Activated naive CD8-positive, alpha-beta T cell treated with anti-CD3 and anti-CD28 coated beads for 36 hours (primary cell): ENCODE measurements at regions not wholly inside any gene's neighbourhood (a gene's known extent, or its start where the extent isn't known, plus 50 kb on each side); places are given as distances from the start of the nearest gene placed in this dataset.

ENCODE experiments used
- DNase-seq: peaks from one replicate; pipeline ENCODE4 v3.0.0; 2021
- H3K27ac Mint-ChIP-seq: one replicate; pipeline ENCODE4 v1.8.0; 2022; ENCODE audit warnings: mild to moderate bottlenecking, moderate library complexity, mixed read lengths
- H3K27me3 Mint-ChIP-seq: one replicate; pipeline ENCODE4 v1.8.0; 2022; ENCODE audit warnings: mild to moderate bottlenecking, mixed read lengths
- H3K36me3 Mint-ChIP-seq: one replicate; pipeline ENCODE4 v1.8.0; 2021; ENCODE audit warnings: mild to moderate bottlenecking, mixed read lengths
- H3K4me1 Mint-ChIP-seq: one replicate; pipeline ENCODE4 v1.8.0; 2021; ENCODE audit warnings: mixed read lengths
- H3K4me3 Mint-ChIP-seq: one replicate; pipeline ENCODE4 v1.8.0; 2022; ENCODE audit warnings: mild to moderate bottlenecking, moderate library complexity, mixed read lengths
- H3K9me3 Mint-ChIP-seq: one replicate; pipeline ENCODE4 v1.8.0; 2022; ENCODE audit warnings: mixed read lengths

DNA sequence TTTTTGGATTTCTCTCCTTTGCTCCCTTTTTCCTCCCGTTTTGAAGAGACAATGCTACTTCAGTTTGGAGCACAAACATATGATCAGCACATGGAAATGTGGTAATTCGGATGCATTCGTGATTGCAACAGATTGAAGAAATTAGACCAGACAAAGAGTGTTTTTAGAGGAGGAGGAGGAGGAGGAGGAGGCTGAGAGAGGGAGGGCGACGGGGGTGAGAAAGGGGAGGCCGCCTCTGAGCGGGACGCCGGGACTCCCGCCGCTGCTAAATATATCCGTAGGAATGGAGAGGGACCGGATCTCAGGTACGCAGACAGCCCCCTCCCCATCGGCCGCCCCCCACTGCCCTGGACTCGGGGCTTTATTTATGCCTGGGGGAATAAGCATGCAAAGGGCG is 179.3 kb downstream of the SEC14L1 start:
- no peak for DNase-seq
- H3K27me3 Mint-ChIP-seq, result no peaks in the 10 kb centered on the region
- H3K36me3 Mint-ChIP-seq, result peaks cover 3% of the 10 kb centered on the region
- peak overlapping the region; percentile 82 for H3K4me3 Mint-ChIP-seq
- H3K27ac Mint-ChIP-seq, result no peak overlapping the region
- peaks cover 36% of the 10 kb centered on the region for H3K4me1 Mint-ChIP-seq
- peaks cover 4% of the 10 kb centered on the region for H3K9me3 Mint-ChIP-seq

DNA sequence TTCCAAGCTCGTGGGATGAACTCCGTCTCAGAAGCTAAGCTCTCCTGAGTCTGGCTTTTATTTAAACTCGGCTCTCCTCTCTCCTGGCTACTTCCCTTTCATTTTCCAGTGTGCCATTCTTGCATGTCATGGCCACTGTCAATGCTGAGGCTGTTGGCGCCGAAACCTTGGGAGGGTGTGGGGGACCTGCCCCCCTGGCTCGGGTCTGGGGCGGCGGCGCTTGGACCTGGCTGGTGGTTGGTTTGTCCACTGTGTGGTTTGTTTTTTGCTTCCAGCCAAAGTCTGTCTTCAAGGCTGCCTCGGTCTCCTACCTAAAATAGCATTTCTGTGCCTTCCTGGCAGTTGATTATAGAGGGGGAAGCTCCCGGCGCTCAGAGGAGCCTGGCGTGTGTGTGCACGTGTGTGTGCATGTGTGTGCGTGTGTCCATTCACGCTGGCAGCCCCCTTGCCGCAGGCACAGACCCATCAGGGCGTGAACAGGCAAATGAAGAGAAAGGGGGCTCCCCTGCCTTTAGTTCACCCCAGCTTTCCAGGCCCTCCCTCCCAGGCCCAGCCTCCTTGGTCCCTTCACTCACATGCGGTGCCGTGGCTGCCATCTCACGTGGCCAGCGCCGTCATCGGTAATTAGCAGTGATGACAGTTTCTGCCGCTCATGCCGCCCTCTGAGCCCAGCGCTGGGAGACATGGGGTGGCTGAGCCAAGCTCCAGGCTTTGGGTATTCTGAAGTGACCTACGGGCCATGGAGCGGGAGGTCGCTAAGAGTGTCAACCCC is 179.9 kb downstream of the SEC14L1 start:
- Mint-ChIP-seq H3K9me3 (peaks cover 4% of the 10 kb centered on the region), H3K27ac (no peak overlapping the region), H3K4me1 (peaks cover 39% of the 10 kb centered on the region), H3K4me3 (peak overlapping the region; percentile 82), H3K36me3 (peaks cover 3% of the 10 kb centered on the region), H3K27me3 (no peaks in the 10 kb centered on the region)
- no peak for DNase-seq

DNA sequence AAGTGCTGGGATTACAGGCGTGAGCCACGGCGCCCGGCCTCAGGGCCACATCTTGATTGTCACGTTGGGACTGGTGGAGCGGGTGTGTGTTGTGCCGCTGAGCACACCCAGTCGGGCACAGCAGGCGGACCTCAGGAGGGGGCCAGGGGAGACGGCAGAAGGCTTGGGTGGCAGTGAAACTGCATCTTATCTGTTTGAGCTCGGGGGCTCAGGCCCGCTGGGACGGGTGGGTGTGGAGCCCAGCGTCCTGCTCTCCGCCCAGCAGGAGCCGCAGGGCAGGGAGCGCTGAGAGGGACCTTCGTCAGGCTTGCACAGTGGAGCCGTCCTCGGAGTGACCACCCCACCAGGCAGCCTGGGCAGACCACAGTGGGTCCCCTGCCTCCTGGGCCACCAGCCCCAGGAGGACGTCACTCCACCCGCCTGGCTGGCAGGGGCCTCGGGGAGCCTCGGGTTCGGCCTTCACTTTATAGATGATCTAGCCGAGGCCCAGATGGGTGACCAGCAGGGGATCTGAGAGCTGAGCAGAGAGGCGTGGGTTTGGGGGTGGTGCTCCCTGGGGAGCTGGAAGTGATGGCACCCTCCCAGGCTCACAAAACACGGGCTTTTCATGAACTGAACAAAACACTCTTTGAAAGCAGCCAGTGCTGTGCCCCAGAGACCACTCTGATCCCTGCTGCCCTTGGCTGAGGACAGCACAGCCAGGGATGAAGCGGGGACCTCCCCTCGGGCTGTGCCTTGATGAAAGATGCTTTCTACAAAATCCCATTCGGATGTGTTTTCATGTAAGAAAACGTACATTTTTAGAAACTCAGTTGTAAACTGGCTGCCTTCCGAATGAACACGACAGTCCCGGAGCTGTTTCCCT is 181.1 kb downstream of the SEC14L1 start:
- Mint-ChIP-seq H3K36me3 (peaks cover 3% of the 10 kb centered on the region), H3K9me3 (peaks cover 4% of the 10 kb centered on the region), H3K4me3 (no peak overlapping the region), H3K4me1 (peaks cover 49% of the 10 kb centered on the region), H3K27me3 (no peaks in the 10 kb centered on the region), H3K27ac (no peak overlapping the region)
- DNase-seq, result no peak

DNA sequence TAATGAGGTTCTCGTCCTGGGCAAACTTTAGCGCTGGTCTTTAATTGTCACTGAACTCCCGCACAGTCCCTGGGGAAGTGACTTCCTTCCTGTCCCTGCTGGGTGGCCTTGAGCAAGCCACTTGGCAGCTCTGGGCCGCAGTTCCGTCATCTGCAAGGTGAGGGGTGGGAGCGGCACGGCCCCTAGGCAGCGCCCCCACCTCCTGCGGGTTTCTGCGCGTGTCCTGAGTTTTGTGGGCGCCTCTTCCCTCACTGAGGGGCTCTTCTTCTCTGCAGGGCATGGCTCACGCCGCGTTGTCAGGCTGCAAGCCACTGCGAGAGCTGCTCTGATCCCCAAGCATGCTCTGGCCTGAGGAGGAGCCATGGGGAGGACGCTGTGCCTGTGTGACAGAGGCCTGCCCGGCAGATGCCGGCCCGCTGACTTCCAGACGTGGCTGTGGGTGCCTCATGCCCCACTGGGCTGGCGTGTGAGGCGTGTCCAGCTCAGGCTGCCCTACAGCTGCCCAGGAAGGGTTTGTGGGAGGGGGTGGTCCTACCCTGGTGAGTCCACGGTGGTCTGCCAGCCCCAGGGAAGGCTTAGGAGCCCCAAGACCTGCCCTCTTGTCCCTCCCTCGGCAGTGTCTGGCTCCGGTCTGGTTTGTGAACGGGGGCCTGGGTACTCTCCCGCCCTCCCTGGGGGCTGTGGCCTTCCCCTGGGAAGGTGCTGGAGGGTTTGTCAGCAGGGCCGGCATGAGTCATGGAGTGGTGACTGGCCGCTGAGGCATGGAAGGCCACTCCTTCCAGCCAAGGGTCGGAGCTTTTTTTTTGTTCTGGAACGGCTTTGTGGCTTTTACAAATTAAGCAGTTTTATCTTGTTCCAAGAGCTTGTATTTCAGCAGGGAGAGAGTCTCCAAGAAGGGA is 182.0 kb downstream of the SEC14L1 start:
- no peak for DNase-seq

DNA sequence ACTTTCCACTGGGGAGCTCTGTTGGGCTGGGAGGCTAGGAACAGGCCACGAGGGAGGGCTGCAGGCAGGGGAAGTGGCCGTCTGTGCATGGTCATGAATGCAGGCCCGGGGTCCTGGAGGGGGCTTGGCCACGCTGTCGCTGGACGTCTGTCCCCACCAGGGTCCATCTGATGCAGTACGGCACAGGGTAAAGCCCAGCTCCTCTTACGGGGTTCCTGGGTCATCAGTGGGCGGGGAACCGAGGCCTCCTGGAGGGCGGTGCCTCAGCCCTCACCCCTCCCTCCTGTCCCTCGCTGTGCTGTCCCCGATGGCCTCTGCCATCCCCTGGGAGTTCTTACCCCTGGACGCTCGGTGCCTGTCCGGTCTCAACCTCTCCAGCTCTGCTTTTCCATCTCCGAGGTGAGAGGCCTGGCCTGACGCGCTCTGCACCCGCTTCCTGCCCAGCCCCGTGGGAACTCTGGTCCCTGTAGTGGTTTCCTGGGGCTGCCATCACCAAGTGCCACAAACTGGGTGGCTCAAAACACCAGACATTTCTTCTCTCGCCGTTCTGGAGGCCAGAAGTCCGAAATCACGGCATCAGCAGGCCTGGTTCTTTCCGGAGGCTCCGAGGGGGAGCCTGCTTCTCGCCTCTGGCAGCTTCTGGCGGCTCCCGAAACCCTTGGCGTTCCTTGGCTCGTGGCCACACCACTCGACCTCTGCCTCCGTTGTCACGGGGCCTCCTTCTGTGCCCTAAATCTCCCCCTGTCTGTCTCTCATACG is 182.8 kb downstream of the SEC14L1 start:
- no peak overlapping the region for H3K4me3 Mint-ChIP-seq
- peaks cover 4% of the 10 kb centered on the region for H3K9me3 Mint-ChIP-seq
- H3K27ac Mint-ChIP-seq, result no peak overlapping the region
- peaks cover 3% of the 10 kb centered on the region for H3K36me3 Mint-ChIP-seq
- no peaks in the 10 kb centered on the region for H3K27me3 Mint-ChIP-seq
- DNase-seq, result no peak
- peaks cover 54% of the 10 kb centered on the region for H3K4me1 Mint-ChIP-seq

More for the DNA sequence above, 182.0 kb downstream of the SEC14L1 start:
- Mint-ChIP-seq H3K27me3 (no peaks in the 10 kb centered on the region), H3K36me3 (peaks cover 3% of the 10 kb centered on the region), H3K9me3 (peaks cover 4% of the 10 kb centered on the region), H3K27ac (no peak overlapping the region), H3K4me3 (no peak overlapping the region), H3K4me1 (peaks cover 51% of the 10 kb centered on the region)

DNA sequence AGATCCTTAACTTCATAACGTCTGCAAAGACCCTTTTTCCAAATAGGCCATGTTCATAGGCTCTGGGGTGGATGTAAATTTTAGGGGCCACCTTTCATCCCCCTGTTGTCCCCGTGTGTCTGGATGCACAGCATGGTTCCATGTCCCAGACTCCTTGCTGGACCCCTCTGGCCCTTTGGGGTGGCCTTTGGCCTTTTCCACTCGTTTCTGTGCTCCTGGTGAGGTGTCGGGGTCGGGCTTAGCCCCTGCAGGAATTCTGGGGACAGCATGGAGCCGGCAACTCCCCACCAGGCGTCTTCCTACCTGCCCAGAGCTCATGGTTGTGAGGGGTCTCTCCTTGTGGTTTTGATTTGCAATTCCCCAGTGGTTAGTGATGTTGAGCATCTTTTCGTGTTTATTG is 183.5 kb downstream of the SEC14L1 start:
- no peaks in the 10 kb centered on the region for H3K27me3 Mint-ChIP-seq
- peaks cover 49% of the 10 kb centered on the region for H3K4me1 Mint-ChIP-seq
- DNase-seq, result no peak
- no peak overlapping the region for H3K4me3 Mint-ChIP-seq
- H3K27ac Mint-ChIP-seq, result peak overlapping the region; percentile 91
- peaks cover 4% of the 10 kb centered on the region for H3K9me3 Mint-ChIP-seq
- H3K36me3 Mint-ChIP-seq, result peaks cover 3% of the 10 kb centered on the region

DNA sequence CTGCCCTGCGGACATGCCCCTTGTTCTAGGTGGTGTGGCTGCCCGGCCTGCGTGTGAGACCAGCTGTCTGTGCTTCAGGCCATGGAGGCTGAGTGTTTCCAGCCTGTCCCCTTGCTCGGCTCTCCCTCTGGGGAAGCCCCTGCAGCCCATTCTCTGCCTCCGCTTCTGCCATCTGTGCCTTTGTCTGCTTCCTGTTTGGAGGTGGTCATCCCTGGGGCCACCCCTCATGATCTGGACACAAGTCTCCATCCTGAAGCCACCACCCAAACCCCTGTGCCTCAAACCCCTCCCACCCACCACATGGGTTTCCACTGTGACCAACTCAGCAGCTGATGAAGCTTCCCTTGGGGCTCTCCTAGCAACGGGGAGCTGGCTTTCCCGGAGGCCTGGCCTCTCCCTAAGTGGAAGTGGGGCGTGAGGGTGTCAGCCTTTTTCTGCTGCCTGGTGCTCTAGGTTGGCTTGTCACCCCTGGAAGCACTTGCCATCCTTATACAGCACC is 184.9 kb downstream of the SEC14L1 start:
- H3K27me3 Mint-ChIP-seq, result no peaks in the 10 kb centered on the region
- peaks cover 3% of the 10 kb centered on the region for H3K36me3 Mint-ChIP-seq
- H3K9me3 Mint-ChIP-seq, result peaks cover 4% of the 10 kb centered on the region
- peaks cover 40% of the 10 kb centered on the region for H3K4me1 Mint-ChIP-seq
- H3K4me3 Mint-ChIP-seq, result no peak overlapping the region
- H3K27ac Mint-ChIP-seq, result peak overlapping the region; percentile 91
- no peak for DNase-seq

DNA sequence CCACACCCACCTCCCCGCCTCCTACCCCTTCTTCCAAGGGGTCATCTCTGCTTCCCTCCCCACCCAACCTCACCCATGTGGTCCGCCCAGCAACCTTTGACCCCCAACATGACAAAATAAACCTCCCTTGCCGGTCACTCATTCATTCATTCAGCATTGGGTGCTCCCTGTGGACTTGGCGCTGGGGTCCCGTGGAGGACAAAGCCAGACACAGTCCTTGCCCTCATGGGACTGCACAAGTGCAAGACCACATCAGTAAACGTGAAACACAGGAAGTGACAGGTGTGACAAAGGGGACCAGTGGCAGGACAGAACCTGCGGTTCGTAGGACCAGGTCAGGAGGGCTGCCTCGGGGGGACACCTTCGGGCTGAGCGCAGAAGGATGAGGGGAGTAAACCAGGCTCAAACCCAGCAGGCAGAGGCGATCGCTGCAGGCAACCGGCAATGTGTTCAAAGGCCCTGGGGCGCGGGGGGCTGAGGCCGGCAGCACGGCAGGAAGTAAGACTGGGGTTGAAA is 185.4 kb downstream of the SEC14L1 start:
- Mint-ChIP-seq H3K36me3 (peaks cover 3% of the 10 kb centered on the region), H3K27ac (peak overlapping the region; percentile 47), H3K27me3 (no peaks in the 10 kb centered on the region), H3K4me3 (no peak overlapping the region), H3K4me1 (peaks cover 39% of the 10 kb centered on the region), H3K9me3 (peaks cover 4% of the 10 kb centered on the region)
- DNase-seq, result peak; percentile 45

DNA sequence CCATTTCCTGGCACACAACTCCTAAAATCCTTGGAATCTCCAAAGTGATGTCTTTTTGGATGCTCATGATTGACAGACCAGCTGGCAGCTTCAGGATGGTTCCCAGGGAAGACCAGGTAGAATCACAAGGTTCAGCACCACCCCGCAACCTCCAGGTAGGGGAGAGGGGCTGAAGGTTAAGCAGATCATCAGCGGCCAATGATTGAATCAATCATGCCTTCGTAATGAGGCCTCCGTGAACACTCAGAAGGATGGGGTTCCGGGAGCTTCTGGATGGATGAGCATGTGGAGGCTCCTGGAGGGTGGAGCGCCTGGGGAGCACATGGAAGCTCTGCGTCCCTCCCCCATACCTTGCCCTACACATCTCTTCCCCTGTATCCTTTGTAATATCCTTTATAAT is 185.9 kb downstream of the SEC14L1 start:
- Mint-ChIP-seq H3K9me3 (peaks cover 4% of the 10 kb centered on the region), H3K4me3 (no peak overlapping the region), H3K27ac (no peak overlapping the region)

DNA sequence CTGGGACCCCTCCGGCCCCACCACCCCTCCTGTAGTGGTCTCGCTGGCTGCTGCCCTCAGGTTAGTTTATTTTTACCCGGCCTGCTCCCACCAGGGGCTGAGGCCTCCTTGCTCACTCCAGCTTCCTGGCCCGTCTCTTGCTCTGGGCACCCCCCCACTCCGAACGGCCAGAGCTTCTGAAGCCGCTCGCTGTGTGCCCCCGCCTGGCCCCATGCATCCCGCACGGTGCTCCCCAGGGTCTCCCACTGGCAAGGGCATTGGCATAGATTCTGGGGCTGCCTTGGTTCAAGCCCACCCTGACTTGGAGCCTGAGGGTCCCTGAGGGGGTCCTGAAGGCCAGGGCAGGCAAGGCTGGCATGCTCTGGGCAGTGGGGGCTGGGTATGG is 186.4 kb downstream of the SEC14L1 start:
- DNase-seq, result no peak
- Mint-ChIP-seq H3K4me3 (no peak overlapping the region), H3K9me3 (peaks cover 4% of the 10 kb centered on the region), H3K4me1 (peaks cover 47% of the 10 kb centered on the region), H3K27ac (no peak overlapping the region), H3K36me3 (peaks cover 6% of the 10 kb centered on the region), H3K27me3 (no peaks in the 10 kb centered on the region)

More for the DNA sequence above, 185.9 kb downstream of the SEC14L1 start:
- Mint-ChIP-seq H3K27me3 (no peaks in the 10 kb centered on the region), H3K36me3 (peaks cover 3% of the 10 kb centered on the region), H3K4me1 (peaks cover 42% of the 10 kb centered on the region)
- no peak for DNase-seq

DNA sequence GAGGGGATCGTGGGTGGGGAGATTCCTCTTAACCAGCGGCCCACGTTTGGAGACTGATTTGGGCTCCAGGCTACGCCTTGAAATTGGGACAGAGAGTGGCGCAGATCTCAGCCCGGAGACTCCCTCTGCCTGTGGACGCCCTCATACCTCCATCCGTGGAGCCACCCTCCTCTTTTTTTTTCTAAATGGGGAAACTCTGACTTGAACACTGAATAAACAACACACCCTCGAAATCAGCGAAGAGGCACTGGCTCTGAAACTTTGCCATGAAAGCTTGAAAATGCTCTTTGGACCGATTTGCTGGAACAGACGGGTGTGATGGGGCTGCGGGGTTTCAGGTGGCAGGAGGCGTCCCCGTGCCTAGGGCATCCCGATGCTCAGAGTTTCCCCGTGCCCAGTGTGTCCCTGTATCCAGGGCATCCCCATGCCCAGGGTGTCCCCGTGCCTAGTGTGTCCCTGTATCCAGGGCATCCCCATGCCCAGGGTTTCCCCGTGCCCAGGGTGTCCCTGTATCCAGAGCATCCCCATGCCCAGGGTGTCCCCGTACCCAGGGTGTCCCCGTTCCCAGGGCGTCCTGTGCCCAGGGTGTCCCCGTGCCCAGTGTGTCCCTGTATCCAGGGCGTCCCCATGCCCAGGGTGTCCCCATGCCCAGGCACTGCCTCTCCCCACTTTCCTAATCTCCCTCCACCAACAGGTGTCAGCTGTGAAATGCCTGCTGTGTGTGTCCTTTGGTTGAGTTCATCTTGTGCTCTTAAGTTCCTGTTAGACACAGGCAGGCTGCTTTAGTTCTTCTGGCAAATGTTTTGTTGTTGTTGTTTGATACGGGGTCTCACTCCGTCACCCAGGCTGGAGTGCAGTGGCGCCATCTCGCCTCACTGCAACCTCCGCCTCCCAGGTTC is 187.0 kb downstream of the SEC14L1 start:
- no peak overlapping the region for H3K27ac Mint-ChIP-seq
- H3K4me3 Mint-ChIP-seq, result no peak overlapping the region
- H3K4me1 Mint-ChIP-seq, result peaks cover 54% of the 10 kb centered on the region
- H3K27me3 Mint-ChIP-seq, result no peaks in the 10 kb centered on the region
- DNase-seq, result no peak
- H3K9me3 Mint-ChIP-seq, result peaks cover 7% of the 10 kb centered on the region
- peaks cover 12% of the 10 kb centered on the region for H3K36me3 Mint-ChIP-seq

DNA sequence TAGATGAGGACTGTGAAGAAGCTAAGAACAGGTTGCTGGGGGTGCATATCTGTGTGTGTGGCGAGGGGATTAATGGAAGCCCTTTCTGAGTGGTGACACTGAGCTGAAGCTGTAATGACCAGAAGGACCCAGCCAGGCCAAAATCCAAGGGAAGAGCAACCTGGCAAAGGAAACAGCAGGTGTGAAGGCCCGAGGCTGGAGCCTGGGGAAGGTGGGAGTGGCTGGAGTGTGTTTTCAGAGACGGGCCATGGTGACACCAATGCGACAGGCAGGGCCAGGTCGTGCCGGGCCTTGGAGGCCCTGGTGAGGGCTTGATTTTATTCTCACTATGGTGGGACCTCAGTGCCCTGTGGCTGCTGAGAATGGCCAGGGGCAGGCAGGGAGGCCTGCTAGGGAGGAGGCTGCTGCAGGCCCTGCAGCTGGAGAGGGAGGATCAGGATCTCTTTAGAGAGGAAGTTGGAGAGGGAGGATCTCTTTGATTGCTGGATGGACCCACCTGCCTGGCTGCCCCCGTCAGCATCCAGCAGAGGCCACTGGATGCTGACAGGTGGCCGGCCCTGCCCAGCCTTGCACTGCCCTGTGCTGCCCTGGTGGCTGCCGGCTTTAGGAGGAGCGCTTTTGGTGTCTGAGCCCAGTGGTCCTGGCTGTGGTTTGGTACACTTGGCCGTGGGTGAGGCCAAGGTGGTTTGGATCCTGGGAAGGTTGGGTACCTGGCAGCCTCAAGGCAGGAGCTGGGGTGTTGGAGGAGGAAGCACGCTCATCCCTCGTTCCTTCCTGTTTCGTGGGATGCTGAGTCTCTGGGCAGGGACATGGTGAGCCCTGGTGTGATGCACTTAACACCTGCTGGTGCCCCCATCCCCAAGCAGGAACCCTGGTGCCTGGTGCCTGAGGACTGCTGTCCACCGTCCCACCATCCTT is 188.3 kb downstream of the SEC14L1 start:
- peaks cover 9% of the 10 kb centered on the region for H3K9me3 Mint-ChIP-seq
- H3K36me3 Mint-ChIP-seq, result peaks cover 16% of the 10 kb centered on the region
- DNase-seq, result no peak
- no peak overlapping the region for H3K27ac Mint-ChIP-seq
- no peak overlapping the region for H3K4me3 Mint-ChIP-seq
- H3K4me1 Mint-ChIP-seq, result peaks cover 60% of the 10 kb centered on the region
- no peaks in the 10 kb centered on the region for H3K27me3 Mint-ChIP-seq
